AG04449 (cell line): ENCODE measurements at regions not wholly inside any gene's neighbourhood (a gene's known extent, or its start where the extent isn't known, plus 50 kb on each side); places are given as distances from the start of the nearest gene placed in this dataset.
"Not testable (repeated sequence)": the region's sequence is repeated elsewhere in the genome, so short reads cannot be mapped to it uniquely, and the experiment has no call there.

Experiments
- CTCF ChIA-PET: fragments of 350-600 bp; formaldehyde crosslinking; extraction: SDS; loops from one replicate; lab custom pipeline; 2021; ENCODE audit warnings: antibody characterized with exemption; lab: Yijun Ruan, JAX
- POLR2A ChIA-PET: fragments of 400-600, 350-600 bp; formaldehyde crosslinking; extraction: SDS; loops from one replicate; lab custom pipeline; 2020; ENCODE audit warnings: antibody characterized with exemption, inconsistent platforms; lab: Yijun Ruan, JAX
- DNase-seq: peaks from one replicate; pipeline ENCODE4 v3.0.0-alpha.2; 2010; ENCODE audit warnings: low read depth, low spot score
- H3K4me3 ChIP-seq: 2 replicates; pipeline ENCODE4 v1.5.1; 2011; ENCODE audit warnings: low read depth, mild to moderate bottlenecking, control low read depth, low read length
- CTCF ChIP-seq: IDR thresholded peaks from one replicate; pipeline ENCODE4 v1.5.1; 2011; ENCODE audit warnings: mild to moderate bottlenecking, moderate library complexity, low read length, control low read depth, inconsistent platforms; ENCODE audit not compliant: insufficient read depth; ENCODE audit errors: missing control alignments

- POLR2A ChIA-PET = no interaction called here
- DNase-seq = no peak
- TF ChIP-seq CTCF = no peak
- CTCF ChIA-PET = no interaction called here
- H3K4me3 ChIP-seq = no peak overlapping the region
Observed at GRCh38 chr9:103601287-103601686, 492.8 kb upstream of the SMC2 start.

DNA sequence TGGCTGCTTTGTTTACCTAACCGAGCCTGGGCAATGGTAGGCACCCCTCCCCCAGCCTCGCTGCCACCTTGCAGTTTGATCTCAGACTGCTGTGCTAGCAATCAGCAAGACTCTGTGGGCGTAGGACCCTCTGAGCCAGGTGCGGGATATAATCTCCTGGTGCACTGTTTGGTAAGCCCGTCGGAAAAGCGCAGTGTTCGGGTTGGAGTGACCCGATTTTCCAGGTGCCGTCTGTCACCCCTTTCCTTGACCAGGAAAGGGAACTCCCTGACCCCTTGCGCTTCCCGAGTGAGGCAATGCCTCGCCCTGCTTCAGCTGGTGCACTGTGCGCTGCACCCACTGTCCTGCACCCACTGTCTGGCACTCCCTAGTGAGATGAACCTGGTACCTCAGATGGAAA is 482.2 kb upstream of the SMC2 start:
- POLR2A ChIA-PET, H3K4me3 ChIP-seq, DNase-seq, CTCF ChIA-PET: not testable (repeated sequence)

- H3K4me3 ChIP-seq = no peak overlapping the region
- ChIA-PET CTCF (no interaction called here), POLR2A (no interaction called here)
- no peak for DNase-seq
- no peak for TF ChIP-seq CTCF
Observed at GRCh38 chr9:103615994-103616393, 478.1 kb upstream of the SMC2 start.

- ChIA-PET POLR2A (no interaction called here), CTCF (no interaction called here)
- DNase-seq = no peak
- no peak overlapping the region for H3K4me3 ChIP-seq
- no peak for TF ChIP-seq CTCF
Observed at GRCh38 chr9:103617046-103617445, 477.1 kb upstream of the SMC2 start.

DNA sequence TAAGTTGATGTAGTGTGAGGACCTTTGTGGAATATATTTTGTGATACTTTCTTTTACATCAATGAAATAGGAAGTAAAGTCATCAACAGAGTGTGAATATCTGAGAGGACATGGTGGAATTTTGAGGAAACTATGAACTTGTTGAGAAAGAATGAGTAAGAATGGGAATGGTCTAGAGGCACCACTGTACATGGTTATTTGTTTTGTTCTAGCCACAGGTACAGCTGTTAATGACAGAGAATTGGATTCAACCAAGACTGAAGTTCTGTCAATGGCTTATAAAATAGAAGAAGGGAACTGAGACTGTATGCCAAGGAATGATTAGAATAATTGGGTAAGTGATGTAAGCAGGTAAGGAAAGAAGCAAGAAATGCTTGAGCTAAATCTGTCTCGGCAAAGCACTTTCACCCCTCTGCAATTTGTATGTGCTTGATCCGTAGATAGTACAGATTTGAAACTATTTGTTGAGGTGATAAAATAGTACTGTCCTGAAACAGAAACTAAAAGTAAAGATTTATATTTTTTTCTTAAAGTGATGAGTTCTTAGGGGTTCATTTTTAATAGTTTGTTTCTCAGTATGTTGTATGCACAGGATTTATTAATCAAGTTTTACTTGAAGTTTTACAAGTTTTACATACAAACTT is 468.8 kb upstream of the SMC2 start:
- DNase-seq = no peak
- no peak for TF ChIP-seq CTCF
- POLR2A ChIA-PET = no interaction called here
- CTCF ChIA-PET = no interaction called here
- H3K4me3 ChIP-seq = no peak overlapping the region

GRCh38 chr9:103627731-103628130 is 466.4 kb upstream of the SMC2 start:
- no peak overlapping the region for H3K4me3 ChIP-seq
- POLR2A ChIA-PET = no interaction called here
- no peak for DNase-seq
- CTCF ChIA-PET = no interaction called here
- TF ChIP-seq CTCF = no peak

DNA sequence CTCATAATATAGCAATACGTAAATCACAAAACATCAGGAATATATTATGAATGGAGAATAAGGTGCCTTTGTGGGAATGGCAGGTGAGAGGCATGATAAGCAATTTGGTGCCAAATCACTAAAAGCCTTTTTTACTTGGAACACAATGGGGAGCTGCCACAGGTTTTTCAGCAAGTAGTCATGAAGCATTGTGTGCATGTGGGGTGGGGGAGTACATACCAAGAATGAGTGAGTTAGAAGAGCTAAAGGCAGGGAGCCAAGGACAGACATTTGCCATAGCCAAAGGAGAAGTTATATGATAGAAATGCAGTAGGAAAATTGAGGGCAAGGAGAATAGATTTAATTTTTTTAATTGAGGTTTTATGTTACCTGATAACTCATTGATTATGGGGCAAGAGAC is 445.0 kb upstream of the SMC2 start:
- ChIA-PET POLR2A (no interaction called here), CTCF (no interaction called here)
- DNase-seq = no peak
- no peak for TF ChIP-seq CTCF
- no peak overlapping the region for H3K4me3 ChIP-seq
